ENCODE measurements at regions not wholly inside any gene's neighbourhood (a gene's known extent, or its start where the extent isn't known, plus 50 kb on each side); places are given as distances from the start of the nearest gene placed in this dataset.
"Not testable (repeated sequence)": the region's sequence is repeated elsewhere in the genome, so short reads cannot be mapped to it uniquely, and the experiment has no call there.

DNA sequence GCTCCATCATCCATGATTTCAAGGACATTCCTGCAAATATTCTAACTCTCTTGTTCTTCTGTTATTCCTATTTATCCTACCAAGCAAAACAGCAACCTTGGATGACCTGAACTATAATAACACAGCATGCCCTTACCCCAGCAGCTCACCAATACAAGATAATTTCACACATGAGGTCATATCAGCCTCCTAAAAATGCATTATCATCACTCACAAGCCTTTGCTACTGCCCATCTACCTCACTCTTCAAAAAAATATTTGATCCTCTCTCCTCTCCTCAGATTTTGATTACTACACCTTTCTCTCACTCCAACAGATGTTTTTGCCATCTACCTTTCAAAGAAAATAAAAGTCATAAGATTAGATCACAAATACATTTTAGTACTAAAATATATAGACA is 777.6 kb upstream of the NCAM2 start:
- DNase-seq = no peak

DNA sequence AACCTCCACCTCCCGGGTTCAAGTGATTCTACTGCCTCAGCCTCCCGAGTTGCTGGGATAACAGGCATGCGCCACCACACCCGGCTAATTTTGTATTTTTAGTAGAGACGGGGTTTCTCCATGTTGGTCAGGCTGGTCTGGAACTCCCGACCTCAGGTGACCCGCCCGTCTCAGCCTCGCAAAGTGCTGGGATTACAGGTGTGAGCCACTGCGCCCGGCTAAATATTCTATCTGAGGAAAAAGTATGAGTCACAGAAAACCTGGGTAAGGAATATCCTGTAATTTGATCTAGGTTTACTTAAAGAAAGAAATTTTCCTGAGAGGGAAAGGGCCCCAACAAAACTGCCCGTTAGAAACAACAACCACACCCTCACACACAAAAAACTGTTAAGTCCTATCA is 776.2 kb upstream of the NCAM2 start:
- not testable (repeated sequence) for DNase-seq

DNA sequence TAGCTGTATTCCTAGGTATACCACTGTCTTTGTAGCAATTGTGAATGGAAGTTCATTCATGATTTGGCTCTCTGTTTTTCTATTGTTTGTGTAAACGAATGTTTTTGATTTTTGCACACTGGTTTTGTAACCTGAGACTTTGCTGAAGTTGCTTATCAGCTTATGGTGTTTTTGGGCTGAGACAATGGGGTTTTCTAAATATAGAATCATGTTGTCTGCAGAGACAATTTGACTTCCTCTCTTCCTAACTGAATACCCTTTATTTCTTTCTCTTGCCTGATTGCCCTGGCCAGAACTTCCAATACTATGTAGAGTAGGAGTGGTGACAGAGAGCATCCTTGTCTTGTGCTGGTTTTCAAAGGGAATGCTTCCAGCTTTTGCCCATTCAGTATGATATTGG is 761.6 kb upstream of the NCAM2 start:
- DNase-seq = not testable (repeated sequence)

DNA sequence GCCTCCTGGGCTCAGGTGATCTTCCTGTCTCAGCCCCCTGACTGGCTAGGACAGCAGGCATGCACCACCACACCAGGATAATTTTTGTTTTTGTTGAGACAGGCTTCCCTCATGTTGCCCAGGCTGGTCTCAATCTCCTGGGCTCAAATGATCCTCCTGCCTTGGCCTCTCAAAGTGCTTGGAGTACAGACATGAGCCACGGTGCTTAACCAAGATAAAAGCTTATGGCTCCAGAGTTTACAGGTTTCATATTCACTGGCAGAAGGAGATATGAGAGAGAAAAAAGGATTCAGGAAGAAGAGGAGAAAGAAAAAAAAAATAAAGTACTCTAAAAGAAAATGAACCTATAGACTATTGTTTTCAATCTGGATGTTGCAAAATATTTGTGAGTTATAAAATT is 748.8 kb upstream of the NCAM2 start:
- no peak for DNase-seq

DNA sequence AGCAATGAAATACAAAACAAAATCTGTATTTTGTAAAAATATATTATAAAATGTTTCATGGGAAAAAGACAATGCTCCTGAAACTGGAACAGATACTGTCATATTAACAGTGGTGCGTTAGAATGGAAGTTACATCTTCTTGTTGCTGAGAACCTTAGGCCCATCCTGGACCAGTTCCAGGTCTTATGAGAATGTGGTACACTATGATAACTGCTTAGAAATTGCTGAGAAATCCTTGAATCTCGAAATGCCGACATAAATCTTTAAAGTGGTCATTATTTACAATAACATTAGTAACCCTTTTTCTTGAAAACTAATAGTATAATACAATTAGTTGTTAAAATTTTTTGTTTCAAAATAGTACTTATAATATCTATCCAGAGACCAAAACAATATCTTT is 747.9 kb upstream of the NCAM2 start:
- DNase-seq = no peak

DNA sequence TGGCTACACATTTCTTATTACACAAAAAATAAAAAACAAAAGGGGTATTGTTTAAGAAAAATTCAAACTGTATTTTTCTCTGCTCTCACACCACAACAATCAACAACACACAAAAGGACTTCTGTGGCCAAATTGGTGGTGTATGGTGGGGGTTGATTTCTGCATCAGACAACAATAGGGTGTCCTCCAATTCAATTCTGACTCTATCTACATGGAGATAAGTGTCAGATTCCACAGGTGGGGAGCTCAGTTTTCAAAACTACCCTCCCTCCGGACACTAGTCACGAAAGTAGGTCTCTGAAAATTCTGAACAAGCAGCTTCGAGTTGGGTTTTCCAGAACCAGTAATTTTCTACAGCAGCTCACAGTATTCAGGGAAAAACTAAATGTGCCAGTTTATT is 744.9 kb upstream of the NCAM2 start:
- no peak for DNase-seq

DNA sequence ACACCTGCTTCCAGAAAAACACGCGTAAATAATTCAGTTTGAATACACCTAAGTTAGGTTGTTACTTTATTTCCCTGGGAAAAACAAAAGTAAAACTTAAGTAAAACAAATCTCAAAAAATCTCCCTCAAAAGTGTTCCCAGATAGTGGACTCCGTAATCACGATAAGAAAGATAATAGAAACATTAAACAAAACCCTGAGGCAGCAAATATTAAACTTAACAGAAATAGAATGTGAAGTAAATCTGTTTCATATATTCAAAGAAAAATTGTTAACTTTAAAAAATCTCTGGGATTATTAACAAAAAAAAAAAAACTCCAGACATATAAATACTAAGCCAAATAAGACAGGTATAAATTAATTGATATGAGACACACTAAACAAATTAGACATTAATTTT is 743.2 kb upstream of the NCAM2 start:
- DNase-seq = no peak

DNA sequence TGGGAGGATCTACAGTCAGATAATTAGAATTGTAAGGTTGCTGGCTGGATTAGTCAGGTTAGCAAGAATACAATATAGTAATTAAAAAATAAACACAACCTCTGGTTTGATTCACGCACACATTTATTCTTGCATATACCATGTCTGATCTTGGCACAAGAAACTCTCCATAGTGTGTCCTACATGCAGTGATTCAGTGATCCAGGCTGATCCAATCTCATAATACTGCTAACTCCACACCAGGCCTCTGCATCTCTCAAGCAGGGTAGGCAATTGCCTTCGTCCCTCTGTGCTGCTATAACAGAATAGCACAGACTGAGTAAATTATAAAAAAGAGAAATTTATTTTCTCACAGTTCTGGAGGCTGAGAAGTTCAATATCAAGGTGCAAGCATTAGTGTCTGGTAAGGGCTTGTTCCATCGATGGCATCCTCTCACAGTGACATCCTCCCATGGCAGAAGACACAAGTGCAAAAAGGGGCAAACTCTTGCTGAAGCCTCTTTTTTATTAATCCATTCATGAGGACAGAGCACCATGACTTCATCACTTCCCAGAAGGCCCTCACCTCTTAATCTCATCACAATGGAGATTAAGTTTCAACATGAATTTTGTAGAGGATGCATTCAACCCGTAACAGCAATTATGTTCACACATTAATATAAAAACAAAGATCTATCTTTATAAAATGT is 741.0 kb upstream of the NCAM2 start:
- DNase-seq = no peak

DNA sequence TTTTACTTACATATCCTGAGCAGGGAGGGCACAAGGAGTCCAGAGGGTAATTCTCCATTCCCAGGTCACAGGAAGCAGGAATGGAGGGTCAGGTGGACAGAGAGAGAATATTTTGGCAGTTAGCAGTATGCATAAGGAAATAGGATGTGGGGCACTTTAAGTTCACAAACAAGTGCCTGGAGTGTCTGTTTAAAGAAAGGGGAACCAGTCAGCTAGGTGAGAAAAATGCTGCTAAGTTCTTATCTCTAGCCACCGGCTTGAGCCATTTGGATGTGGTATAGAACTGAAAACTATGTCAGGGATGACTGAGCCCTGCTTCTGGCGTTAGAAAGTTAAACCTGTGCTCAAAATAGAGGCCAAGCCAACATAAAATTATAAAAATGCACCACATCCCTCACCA is 739.7 kb upstream of the NCAM2 start:
- no peak for DNase-seq

DNA sequence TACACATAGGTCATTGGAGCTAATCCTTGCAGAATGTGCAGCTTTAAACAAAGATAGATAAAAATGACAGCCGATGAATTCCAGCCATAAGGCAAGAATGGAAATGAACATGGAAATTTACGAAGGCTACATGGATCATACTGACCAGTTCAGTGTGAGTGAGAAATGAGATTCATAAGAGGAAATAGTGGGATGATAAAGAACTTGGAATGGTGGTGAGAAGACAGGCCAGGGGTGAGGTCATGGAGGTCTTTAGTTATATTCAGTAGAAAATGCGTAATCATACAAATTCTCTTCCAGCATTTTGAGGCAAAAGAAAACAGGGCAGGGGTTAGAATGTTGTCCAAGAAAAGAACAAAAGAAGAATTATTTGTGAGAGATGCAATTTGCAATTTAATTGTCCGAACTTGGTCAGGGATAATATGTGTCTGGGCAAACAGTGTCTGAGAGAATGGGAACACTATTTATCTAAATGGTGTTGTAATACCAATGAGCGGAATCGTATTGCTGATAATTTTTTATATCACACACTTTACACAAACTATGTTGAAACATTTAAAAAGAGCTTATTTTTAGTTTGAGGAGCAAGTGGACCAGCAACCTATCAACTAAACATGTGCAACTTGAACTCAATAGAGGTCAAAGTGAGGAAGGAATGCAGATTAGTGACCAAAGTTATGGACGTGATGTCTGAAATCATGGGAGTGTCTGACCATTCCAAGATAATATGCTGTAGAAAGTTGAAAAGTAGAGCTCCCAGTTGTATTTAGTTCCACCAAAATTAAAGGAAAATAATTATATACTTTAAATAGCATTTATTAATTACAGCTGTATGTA is 739.0 kb upstream of the NCAM2 start:
- no peak for DNase-seq

DNA sequence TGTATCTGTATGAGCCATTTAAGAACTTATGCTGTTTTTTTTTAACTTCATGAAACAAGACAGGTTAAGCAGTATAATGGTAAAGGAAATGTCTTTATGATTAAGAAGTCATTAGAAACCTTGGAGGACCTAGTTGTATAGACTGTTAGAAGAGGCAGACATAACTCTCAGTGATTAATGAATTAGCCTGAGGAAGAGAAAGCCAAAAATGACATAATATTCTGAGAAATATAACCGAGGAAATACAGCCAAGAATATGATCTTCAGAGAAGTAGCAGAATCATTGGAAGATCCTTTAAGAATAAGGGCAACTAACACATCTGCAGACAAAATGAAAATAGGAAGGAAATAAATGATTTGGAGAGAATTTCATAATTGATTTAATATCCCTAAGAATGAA is 738.1 kb upstream of the NCAM2 start:
- DNase-seq = no peak

DNA sequence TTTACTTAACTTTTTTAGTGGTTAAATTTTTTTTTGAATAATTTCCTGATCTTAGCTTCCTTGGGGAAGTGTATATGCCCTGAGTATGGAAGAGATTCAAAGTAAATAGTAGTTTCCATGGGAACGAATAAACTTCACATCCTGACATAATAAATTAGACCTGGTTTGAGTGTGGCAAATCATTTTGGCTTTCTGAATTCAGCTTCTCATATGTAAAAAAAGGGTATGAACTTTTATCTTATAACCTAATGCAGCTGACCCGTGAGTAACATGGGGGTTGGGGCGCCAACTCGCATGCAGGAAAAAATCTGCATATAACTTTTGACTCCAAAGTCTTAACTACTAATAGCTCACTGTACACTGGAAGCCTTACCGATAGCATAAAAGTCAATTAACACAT is 736.8 kb upstream of the NCAM2 start:
- DNase-seq = no peak

DNA sequence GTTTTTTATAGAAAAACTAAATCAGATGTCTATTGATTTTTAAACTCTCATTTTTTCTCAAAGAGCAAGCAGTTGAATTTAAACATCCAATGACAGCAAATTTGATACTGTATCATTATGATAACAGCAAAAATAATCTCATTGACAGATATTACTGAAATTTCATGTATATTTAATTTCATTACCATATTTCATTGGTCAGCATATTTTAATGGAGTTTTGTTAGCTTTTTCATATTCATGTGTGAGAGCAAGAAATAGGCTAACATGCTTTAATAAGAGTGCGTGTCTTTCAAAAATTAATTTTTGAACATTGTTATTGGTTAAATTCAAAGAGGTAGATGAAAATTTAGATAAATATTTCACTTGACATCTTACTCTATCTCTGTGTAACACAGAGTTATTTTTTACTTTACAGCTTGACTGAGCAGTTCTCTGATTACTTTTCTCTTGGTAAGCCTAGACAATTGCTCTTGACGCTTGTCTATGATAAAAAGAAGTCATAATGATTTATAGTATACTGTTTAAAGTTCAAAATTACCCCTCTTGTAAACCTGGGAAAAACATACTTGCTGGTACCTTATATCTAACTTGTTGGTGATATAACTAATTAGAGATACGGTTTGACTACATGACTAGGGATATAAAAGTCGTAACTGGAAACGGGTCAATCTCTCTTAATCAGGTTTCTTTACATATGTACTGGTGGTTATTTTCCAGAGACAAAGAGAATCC is 732.3 kb upstream of the NCAM2 start:
- DNase-seq = no peak

DNA sequence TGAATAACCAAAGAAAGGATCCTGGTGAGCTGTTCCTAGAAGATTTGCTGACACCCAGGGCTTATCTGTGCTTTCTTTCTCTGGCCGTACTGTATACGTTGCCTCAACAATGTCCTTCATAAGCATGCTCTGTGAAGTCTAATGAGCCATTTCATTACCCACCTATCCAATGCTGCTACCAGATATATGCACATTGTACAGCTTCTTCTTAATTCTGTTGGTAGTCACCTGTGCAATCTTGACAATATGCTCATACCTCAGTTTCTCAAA is 731.8 kb upstream of the NCAM2 start:
- no peak for DNase-seq

DNA sequence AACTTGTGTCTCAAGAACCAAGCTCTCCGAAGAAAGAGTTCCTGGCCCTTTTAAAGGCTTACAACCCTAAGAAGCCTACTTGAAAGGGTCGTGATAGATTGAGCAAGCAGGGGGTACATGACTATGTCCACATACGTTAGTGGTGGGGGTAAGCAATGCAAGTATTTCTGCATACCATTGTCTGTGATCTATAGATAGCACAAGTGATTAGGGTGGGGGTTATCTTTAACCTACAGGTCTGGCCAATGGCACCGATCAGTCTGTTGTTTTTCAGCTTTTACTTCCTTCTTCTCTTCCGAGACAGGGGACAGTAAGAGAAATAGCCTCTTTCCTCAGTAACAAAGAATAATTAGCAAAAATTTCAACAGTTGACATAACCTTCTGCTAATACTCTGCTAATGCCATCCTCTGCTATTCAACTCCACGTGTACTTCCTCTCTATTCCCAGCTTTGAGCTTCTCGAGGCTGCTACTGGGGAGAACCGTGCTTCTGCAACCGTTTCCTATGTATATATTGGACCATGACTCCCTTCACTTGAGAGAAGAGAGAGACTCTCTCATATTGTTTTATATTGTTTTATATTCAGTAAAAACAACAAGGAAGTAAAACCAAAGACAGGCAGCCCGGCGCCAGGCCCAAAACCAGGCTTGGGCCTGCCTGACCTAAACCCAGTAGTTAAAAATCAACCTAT is 727.7 kb upstream of the NCAM2 start:
- DNase-seq = no peak

DNA sequence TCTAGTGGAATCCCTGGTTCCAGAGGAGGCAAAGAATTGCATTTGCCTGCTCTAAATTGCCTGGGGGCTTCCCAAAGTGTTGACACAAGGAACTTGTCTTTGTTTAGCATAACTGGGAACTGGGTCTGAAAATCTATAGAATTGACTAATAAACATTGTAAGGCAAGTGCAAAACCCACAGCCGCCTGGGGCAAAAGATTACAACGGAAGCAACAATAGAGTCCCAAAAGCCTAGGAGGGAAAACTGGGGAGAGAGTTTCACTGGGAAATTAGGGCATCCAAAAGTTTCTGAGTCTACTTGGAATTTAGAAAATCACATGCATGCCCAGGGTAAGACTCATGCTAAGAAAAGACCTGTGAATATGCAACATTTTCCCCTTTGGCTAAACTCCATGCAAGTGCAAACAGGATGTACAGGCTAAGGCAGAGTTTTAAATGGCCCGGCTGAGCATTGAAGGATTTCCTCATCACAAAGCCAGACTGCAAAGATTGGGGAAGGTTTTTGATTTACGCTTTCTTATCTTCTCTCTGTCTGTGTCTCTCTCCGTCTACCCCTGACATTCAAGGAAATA is 725.3 kb upstream of the NCAM2 start:
- DNase-seq = no peak

DNA sequence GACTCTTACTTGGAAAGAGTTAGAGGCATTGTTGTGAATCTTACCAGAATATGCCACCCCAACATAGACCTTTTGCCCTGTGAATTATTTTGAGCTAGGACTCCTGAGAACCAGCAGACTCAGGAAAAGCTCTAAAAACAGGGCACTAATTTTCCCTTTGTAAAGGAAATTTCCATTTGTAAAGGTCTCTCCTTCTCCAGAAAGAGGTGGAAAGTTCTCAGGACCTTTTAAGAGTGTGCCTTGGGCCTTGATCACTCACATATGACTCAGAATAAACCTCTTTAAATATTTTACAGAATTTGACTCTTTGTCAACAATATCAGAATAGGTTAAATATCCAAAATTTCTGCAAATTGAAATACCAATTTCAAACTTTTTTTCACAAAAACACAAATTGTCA is 721.8 kb upstream of the NCAM2 start:
- no peak for DNase-seq

DNA sequence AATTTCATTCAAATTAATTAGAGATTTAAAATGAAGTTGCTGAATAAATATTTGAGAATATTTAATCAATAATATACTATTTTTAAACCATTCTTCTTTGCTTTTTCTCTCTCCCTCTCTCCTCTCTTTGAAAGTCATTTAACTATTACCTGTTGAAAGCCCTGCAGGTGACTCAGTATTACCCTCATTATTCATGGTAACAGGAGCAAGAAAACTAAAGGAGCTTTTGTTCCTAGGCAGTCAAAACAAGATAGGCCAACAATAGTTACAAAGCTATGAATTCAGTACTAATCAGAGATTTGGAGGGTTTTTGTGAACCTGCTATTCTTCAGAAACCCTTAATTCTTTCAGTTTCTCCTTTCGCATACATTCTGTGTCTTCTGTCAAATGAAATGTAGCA is 721.3 kb upstream of the NCAM2 start:
- no peak for DNase-seq

DNA sequence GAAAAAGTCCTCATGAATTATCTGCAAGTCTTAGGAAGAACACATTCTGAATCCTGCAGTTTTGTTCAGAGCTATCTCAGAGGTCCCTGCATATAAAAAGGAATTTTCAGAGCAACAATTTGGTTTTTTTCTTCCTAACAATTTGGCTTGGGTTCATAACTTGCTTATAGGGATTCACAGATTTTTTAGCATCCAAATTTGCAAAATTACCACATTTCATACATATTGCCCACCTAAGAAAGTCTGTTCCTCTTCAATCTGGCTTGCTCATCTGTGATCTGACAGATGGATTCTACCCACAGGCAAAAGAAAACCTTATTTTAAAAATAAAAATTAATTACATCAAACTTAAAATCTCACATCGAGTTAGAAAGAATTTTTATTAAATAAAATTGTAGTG is 714.4 kb upstream of the NCAM2 start:
- DNase-seq = no peak

DNA sequence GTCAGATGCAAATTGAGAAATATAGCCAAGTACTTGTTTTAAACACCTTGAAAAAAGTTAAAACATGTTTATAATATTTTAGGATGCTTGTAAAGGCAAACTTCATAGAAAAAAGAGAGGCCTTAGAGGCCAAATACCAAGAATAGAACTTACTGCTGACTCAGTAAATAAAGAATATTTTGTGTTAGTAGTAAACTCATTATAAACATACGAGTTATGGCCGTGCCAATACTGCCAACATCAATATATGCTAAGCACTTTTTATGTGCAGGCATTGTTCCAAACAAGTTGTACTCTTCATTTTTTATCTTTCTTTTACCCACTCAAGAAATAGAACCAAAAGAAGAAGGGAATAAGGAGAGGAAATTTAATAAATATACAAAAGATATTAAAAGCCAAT is 705.9 kb upstream of the NCAM2 start:
- no peak for DNase-seq

DNA sequence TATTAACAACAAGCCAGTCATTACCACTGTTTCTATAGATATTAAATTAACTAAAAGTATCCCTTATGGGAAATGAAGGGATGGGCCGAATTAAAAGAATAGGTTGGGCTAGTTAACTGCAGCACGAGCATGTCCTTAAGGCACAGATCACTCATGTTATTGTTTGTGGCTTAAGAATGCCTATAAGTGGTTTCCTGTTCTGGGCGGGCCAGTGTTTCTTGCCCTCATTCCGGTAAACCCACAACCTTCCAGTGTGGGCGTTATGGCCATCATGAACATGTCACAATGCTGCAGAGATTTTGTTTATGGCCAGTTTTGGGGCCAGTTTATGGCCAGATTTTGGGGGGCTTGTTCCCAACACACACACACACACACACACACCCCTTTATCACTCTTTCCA is 705.4 kb upstream of the NCAM2 start:
- DNase-seq = not testable (repeated sequence)

DNA sequence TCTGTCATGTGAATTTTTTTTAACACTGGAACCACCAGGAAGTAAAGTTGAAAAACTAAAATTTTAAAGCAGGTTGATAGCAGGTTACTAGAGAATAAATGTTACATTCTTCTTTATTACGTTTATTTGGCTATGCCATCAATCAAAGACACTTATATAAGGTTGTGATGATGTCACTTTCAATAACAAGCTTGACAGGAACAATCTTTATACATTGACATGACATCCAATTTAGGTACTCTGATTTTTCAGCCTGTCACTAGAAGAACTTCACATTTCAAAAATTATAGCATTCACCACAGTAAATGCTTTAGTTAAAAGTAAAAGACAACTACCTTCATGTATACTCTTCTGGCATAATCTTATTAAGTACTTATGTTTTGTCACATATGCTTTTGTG is 696.8 kb upstream of the NCAM2 start:
- no peak for DNase-seq

DNA sequence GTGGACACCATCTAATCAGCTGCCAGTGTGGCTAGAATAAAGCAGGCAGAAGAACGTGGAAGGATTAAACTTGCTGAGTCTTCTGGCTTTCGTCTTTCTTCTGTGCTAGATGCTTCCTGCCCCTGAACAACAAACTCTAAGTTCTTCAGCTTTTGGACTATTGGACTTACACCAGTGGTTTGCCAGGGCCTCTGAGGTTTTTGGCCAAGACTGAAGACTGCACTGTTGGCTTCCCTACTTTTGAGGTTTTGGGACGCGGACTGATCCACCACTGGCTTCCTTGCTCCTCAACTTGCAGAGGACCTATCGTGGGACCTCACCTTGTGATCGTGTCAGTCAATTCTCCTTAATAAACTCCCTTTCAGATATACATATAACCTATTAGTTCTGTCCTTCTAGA is 696.1 kb upstream of the NCAM2 start:
- no peak for DNase-seq
